ENCODE measurements at regions not wholly inside any gene's neighbourhood (a gene's known extent, or its start where the extent isn't known, plus 50 kb on each side); places are given as distances from the start of the nearest gene placed in this dataset.
"Not testable (repeated sequence)": the region's sequence is repeated elsewhere in the genome, so short reads cannot be mapped to it uniquely, and the experiment has no call there.

GRCh38 chr1:188590641-188591040, 1761.9 kb downstream of the PLA2G4A start:
- H3K4me1 ChIP-seq (ENCODE audit: control insufficient read depth in 2 of 2, insufficient read depth in 2 of 2, low read length in 1 of 2): no peaks in the 10 kb centered on the region
- peaks cover 0 to 2% of the 10 kb centered on the region in 2 donors for H3K9me3 ChIP-seq (ENCODE audit: control insufficient read depth in 2 of 2, insufficient read depth in 1 of 2, low read depth in 1 of 2, low read length in 1 of 2)
- no peaks in the 10 kb centered on the region for H3K27me3 ChIP-seq (ENCODE audit: control insufficient read depth in 1 of 2, insufficient read depth in 2 of 2, low read length in 2 of 2)
- 98 to 100% methylated on average over 1 of the region's 1 CpG for WGBS, 2 donors
- H3K27ac ChIP-seq (ENCODE audit: low read depth in 2 of 2, low read length in 1 of 2): no peak overlapping the region
- H3K4me3 ChIP-seq (ENCODE audit: low read depth in 1 of 2, low read length in 2 of 2): no peak overlapping the region
- no peaks in the 10 kb centered on the region for H3K36me3 ChIP-seq (ENCODE audit: control insufficient read depth in 2 of 2, insufficient read depth in 2 of 2, low read length in 1 of 2)

GRCh38 chr1:188594542-188595235, 1765.9 kb downstream of the PLA2G4A start:
- no peak overlapping the region for H3K27ac ChIP-seq (ENCODE audit: low read depth in 2 of 2, low read length in 1 of 2)
- H3K4me3 ChIP-seq (ENCODE audit: low read depth in 1 of 2, low read length in 2 of 2): no peak overlapping the region
- H3K4me1 ChIP-seq (ENCODE audit: control insufficient read depth in 2 of 2, insufficient read depth in 2 of 2, low read length in 1 of 2): no peaks in the 10 kb centered on the region
- H3K27me3 ChIP-seq (ENCODE audit: control insufficient read depth in 1 of 2, insufficient read depth in 2 of 2, low read length in 2 of 2): no peaks in the 10 kb centered on the region
- no peaks in the 10 kb centered on the region for H3K36me3 ChIP-seq (ENCODE audit: control insufficient read depth in 2 of 2, insufficient read depth in 2 of 2, low read length in 1 of 2)
- WGBS, 2 donors: 70% methylated on average over 5 of the region's 5 CpGs
- peaks cover 0 to 2% of the 10 kb centered on the region in 2 donors for H3K9me3 ChIP-seq (ENCODE audit: control insufficient read depth in 2 of 2, insufficient read depth in 1 of 2, low read depth in 1 of 2, low read length in 1 of 2)

GRCh38 chr1:188599313-188599712, 1770.6 kb downstream of the PLA2G4A start:
- WGBS, 2 donors: 65 to 80% methylated on average over 2 of the region's 2 CpGs
- no peaks in the 10 kb centered on the region for H3K4me1 ChIP-seq (ENCODE audit: control insufficient read depth in 2 of 2, insufficient read depth in 2 of 2, low read length in 1 of 2)
- H3K27me3 ChIP-seq (ENCODE audit: control insufficient read depth in 1 of 2, insufficient read depth in 2 of 2, low read length in 2 of 2): no peaks in the 10 kb centered on the region

GRCh38 chr1:188611432-188611831, 1782.7 kb downstream of the PLA2G4A start:
- no peaks in the 10 kb centered on the region for H3K4me1 ChIP-seq (ENCODE audit: control insufficient read depth in 2 of 2, insufficient read depth in 2 of 2, low read length in 1 of 2)
- H3K9me3 ChIP-seq (ENCODE audit: control insufficient read depth in 2 of 2, insufficient read depth in 1 of 2, low read depth in 1 of 2, low read length in 1 of 2): peaks cover 2% of the 10 kb centered on the region in 2 donors
- H3K36me3 ChIP-seq (ENCODE audit: control insufficient read depth in 2 of 2, insufficient read depth in 2 of 2, low read length in 1 of 2): no peaks in the 10 kb centered on the region
- WGBS, 2 donors: 83 to 86% methylated on average over 4 of the region's 4 CpGs
- no peak overlapping the region for H3K27ac ChIP-seq (ENCODE audit: low read depth in 2 of 2, low read length in 1 of 2)
- no peak overlapping the region for H3K4me3 ChIP-seq (ENCODE audit: low read depth in 1 of 2, low read length in 2 of 2)
- no peaks in the 10 kb centered on the region for H3K27me3 ChIP-seq (ENCODE audit: control insufficient read depth in 1 of 2, insufficient read depth in 2 of 2, low read length in 2 of 2)

More at GRCh38 chr1:188599313-188599712, 1770.6 kb downstream of the PLA2G4A start:
- H3K27ac ChIP-seq (ENCODE audit: low read depth in 2 of 2, low read length in 1 of 2): no peak overlapping the region
- no peak overlapping the region for H3K4me3 ChIP-seq (ENCODE audit: low read depth in 1 of 2, low read length in 2 of 2)
- H3K36me3 ChIP-seq (ENCODE audit: control insufficient read depth in 2 of 2, insufficient read depth in 2 of 2, low read length in 1 of 2): no peaks in the 10 kb centered on the region
- H3K9me3 ChIP-seq (ENCODE audit: control insufficient read depth in 2 of 2, insufficient read depth in 1 of 2, low read depth in 1 of 2, low read length in 1 of 2): no peaks in the 10 kb centered on the region

- H3K4me1 ChIP-seq (ENCODE audit: control insufficient read depth in 2 of 2, insufficient read depth in 2 of 2, low read length in 1 of 2): no peaks in the 10 kb centered on the region
- H3K27ac ChIP-seq (ENCODE audit: low read depth in 2 of 2, low read length in 1 of 2): no peak overlapping the region
- WGBS, 2 donors: 80 to 97% methylated on average over 1 of the region's 1 CpG
- H3K9me3 ChIP-seq (ENCODE audit: control insufficient read depth in 2 of 2, insufficient read depth in 1 of 2, low read depth in 1 of 2, low read length in 1 of 2): peaks cover 0 to 2% of the 10 kb centered on the region in 2 donors
- H3K27me3 ChIP-seq (ENCODE audit: control insufficient read depth in 1 of 2, insufficient read depth in 2 of 2, low read length in 2 of 2): no peaks in the 10 kb centered on the region
- H3K4me3 ChIP-seq (ENCODE audit: low read depth in 1 of 2, low read length in 2 of 2): no peak overlapping the region
- no peaks in the 10 kb centered on the region for H3K36me3 ChIP-seq (ENCODE audit: control insufficient read depth in 2 of 2, insufficient read depth in 2 of 2, low read length in 1 of 2)
Observed at GRCh38 chr1:188615321-188615720, 1786.6 kb downstream of the PLA2G4A start.

GRCh38 chr1:188620236-188620635, 1791.5 kb downstream of the PLA2G4A start:
- Histone ChIP-seq H3K36me3 (ENCODE audit: control insufficient read depth in 2 of 2, insufficient read depth in 2 of 2, low read length in 1 of 2) (no peaks in the 10 kb centered on the region), H3K9me3 (ENCODE audit: control insufficient read depth in 2 of 2, insufficient read depth in 1 of 2, low read depth in 1 of 2, low read length in 1 of 2) (no peaks in the 10 kb centered on the region), H3K27me3 (ENCODE audit: control insufficient read depth in 1 of 2, insufficient read depth in 2 of 2, low read length in 2 of 2) (no peaks in the 10 kb centered on the region), H3K4me1 (ENCODE audit: control insufficient read depth in 2 of 2, insufficient read depth in 2 of 2, low read length in 1 of 2) (no peaks in the 10 kb centered on the region), H3K27ac (ENCODE audit: low read depth in 2 of 2, low read length in 1 of 2) (no peak overlapping the region), H3K4me3 (ENCODE audit: low read depth in 1 of 2, low read length in 2 of 2) (no peak overlapping the region)
- WGBS, 2 donors: 83 to 84% methylated on average over 4 of the region's 4 CpGs

GRCh38 chr1:188641566-188642211, 1812.9 kb downstream of the PLA2G4A start:
- 64 to 73% methylated on average over 2 of the region's 2 CpGs for WGBS, 2 donors
- H3K4me1 ChIP-seq (ENCODE audit: control insufficient read depth in 2 of 2, insufficient read depth in 2 of 2, low read length in 1 of 2): no peaks in the 10 kb centered on the region
- H3K36me3 ChIP-seq (ENCODE audit: control insufficient read depth in 2 of 2, insufficient read depth in 2 of 2, low read length in 1 of 2): no peaks in the 10 kb centered on the region

GRCh38 chr1:188642704-188643103, 1814.0 kb downstream of the PLA2G4A start:
- WGBS, 2 donors: 94% methylated on average over 5 of the region's 5 CpGs
- H3K4me3 ChIP-seq (ENCODE audit: low read depth in 1 of 2, low read length in 2 of 2): no peak overlapping the region
- no peak overlapping the region for H3K27ac ChIP-seq (ENCODE audit: low read depth in 2 of 2, low read length in 1 of 2)

More at GRCh38 chr1:188641566-188642211, 1812.9 kb downstream of the PLA2G4A start:
- Histone ChIP-seq H3K4me3 (ENCODE audit: low read depth in 1 of 2, low read length in 2 of 2) (no peak overlapping the region), H3K27me3 (ENCODE audit: control insufficient read depth in 1 of 2, insufficient read depth in 2 of 2, low read length in 2 of 2) (no peaks in the 10 kb centered on the region), H3K9me3 (ENCODE audit: control insufficient read depth in 2 of 2, insufficient read depth in 1 of 2, low read depth in 1 of 2, low read length in 1 of 2) (no peaks in the 10 kb centered on the region), H3K27ac (ENCODE audit: low read depth in 2 of 2, low read length in 1 of 2) (no peak overlapping the region)

GRCh38 chr1:188652678-188653077, 1823.9 kb downstream of the PLA2G4A start:
- H3K4me1 ChIP-seq (ENCODE audit: control insufficient read depth in 2 of 2, insufficient read depth in 2 of 2, low read length in 1 of 2): no peaks in the 10 kb centered on the region
- no peaks in the 10 kb centered on the region for H3K27me3 ChIP-seq (ENCODE audit: control insufficient read depth in 1 of 2, insufficient read depth in 2 of 2, low read length in 2 of 2)
- 47 to 70% methylated on average over 1 of the region's 1 CpG for WGBS, 2 donors
- no peak overlapping the region for H3K27ac ChIP-seq (ENCODE audit: low read depth in 2 of 2, low read length in 1 of 2)
- no peaks in the 10 kb centered on the region for H3K9me3 ChIP-seq (ENCODE audit: control insufficient read depth in 2 of 2, insufficient read depth in 1 of 2, low read depth in 1 of 2, low read length in 1 of 2)
- H3K36me3 ChIP-seq (ENCODE audit: control insufficient read depth in 2 of 2, insufficient read depth in 2 of 2, low read length in 1 of 2): no peaks in the 10 kb centered on the region
- no peak overlapping the region for H3K4me3 ChIP-seq (ENCODE audit: low read depth in 1 of 2, low read length in 2 of 2)

More at GRCh38 chr1:188642704-188643103, 1814.0 kb downstream of the PLA2G4A start:
- Histone ChIP-seq H3K9me3 (ENCODE audit: control insufficient read depth in 2 of 2, insufficient read depth in 1 of 2, low read depth in 1 of 2, low read length in 1 of 2) (no peaks in the 10 kb centered on the region), H3K27me3 (ENCODE audit: control insufficient read depth in 1 of 2, insufficient read depth in 2 of 2, low read length in 2 of 2) (no peaks in the 10 kb centered on the region), H3K36me3 (ENCODE audit: control insufficient read depth in 2 of 2, insufficient read depth in 2 of 2, low read length in 1 of 2) (no peaks in the 10 kb centered on the region), H3K4me1 (ENCODE audit: control insufficient read depth in 2 of 2, insufficient read depth in 2 of 2, low read length in 1 of 2) (no peaks in the 10 kb centered on the region)

- not testable (repeated sequence) for H3K27me3 ChIP-seq (ENCODE audit: control insufficient read depth in 1 of 2, insufficient read depth in 2 of 2, low read length in 2 of 2); H3K27ac ChIP-seq (ENCODE audit: low read depth in 2 of 2, low read length in 1 of 2); H3K4me1 ChIP-seq (ENCODE audit: control insufficient read depth in 2 of 2, insufficient read depth in 2 of 2, low read length in 1 of 2); H3K4me3 ChIP-seq (ENCODE audit: low read depth in 1 of 2, low read length in 2 of 2); H3K9me3 ChIP-seq (ENCODE audit: control insufficient read depth in 2 of 2, insufficient read depth in 1 of 2, low read depth in 1 of 2, low read length in 1 of 2); H3K36me3 ChIP-seq (ENCODE audit: control insufficient read depth in 2 of 2, insufficient read depth in 2 of 2, low read length in 1 of 2)
- 92 to 95% methylated on average over 16 of the region's 16 CpGs for WGBS, 2 donors
Observed at GRCh38 chr1:188655966-188656365, 1821.7 kb downstream of the BRINP3 start.
